Hindlimb muscle (tissue), 1 donor: ENCODE measurements at regions not wholly inside any gene's neighbourhood (a gene's known extent, or its start where the extent isn't known, plus 50 kb on each side); places are given as distances from the start of the nearest gene placed in this dataset.
"Not testable (repeated sequence)": the region's sequence is repeated elsewhere in the genome, so short reads cannot be mapped to it uniquely, and the experiment has no call there.

ENCODE experiments used
- DNase-seq: peaks from one replicate; pipeline ENCODE4 v3.0.0-alpha.2; 2013

DNA sequence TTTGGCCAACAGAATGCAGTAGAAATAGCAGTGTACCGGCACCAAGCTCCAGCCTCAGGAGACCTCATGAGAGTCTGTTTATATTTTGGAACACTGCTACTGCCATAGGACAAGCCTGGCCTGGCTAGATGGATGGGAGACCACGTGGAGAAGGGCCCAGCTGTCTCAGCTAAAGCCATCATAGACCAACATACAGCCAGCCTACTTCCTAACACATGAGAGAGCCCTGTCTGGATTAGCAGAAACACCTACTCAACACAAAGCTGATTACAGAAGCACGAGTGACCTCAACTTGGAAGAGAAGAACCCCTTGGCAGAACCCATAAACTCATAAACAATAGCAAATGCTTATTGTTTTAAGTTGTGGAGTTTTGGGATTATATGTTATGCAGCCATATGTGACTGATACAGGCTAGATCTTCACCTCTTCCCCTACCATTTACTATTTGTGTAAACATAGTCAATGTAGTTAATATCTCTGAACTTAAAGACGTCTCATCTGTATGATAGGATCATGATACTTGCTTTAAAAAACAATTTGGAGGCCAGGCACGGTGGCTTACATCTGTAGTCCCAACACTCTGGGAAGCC, 199.4 kb upstream of the ZNF217 start:
- DNase-seq = no peak

- DNase-seq = no peak
These were observed 196.5 kb upstream of the ZNF217 start for GRCh38 chr20:53789989-53790675.

DNA sequence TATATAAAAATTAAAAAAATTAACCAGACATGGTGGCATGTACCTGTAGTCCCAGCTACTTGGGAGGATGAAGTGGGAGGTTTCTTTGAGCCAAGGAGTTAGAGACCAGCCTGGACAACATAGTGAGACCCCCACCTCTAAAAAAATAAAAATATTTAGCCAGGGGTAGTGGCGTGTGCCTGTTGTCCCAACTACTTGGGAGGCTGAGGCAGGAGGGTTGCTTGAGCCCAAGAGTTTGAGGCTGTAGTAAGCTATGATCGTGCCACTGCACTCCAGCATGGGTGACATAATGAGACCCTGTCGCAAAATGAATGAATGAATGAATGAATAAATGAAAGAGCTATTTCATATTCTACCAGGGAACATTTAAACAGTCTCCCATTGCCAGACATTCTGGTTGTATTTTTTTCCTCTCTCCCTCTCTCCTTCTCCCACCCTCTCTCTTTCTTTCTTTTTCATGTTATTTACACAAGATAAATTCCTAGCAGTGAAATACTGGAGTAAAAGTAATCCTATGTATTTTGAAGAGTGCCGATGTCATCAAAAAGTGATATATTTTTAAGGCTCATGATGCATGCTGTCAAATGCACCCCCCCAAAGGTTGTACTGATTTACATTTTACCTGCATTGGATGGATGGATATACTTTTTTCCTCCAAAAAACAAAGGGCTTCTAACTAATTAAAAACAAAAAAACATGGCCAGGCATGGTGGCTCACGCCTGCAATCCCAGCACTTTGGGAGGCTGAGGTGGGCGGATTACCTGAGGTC, 194.8 kb upstream of the ZNF217 start:
- no peak for DNase-seq

DNA sequence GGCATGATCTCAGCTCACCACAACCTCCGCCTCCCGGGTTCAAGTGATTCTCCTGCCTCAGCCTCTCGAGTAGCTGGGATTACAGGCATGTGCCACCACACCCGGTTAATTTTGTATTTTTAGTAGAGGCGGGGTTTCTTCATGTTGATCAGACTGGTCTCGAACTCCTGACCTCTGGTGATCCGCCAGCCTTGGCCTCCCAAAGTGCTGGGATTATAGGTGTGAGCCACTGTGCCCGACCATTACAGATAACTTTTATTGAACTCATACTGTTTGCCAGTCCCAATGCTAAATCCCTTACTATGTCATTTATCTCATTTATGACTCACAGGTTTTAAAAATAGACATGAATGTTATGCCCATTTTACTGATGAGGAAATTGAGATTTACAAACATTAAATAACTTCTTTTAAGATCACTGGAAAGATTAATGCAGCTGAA, 193.9 kb upstream of the ZNF217 start:
- DNase-seq = not testable (repeated sequence)

DNA sequence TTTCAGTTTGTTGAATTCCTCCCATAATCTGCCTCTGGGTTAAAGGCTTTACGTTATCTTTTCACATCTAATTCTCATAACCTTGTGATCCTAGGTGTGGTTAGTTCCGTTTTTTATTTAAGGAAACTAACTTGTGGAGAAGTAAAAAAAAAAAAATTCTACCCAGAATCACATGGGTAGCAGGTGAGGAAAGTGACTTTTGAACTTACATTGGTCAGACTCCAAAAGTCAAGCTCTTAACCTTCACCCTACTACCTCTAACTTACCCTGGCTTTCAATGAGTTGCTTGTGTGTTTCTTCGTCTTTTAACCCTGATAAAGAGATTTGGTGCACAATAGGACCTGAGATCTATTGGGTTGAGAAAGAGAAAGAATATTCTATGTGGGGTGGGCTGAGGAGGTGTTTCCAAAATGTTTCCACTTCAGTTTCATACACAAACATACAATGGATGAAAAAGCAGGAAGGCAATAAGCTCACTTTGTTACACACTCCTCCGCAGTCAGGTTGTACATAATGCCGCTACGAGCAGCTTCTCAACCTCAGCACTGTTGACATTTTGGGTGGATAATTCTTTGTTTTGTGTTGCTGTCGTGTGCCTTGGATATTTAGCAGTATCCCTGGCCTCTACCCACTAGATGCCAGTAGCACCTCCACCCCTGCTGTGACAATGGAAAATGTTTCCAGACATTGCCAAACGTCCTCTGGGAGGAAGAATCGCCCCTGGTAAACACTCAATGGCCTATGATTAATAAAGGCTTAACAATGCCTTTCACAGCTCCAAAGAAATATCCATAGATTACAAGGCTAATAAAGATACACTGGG, 193.0 kb upstream of the ZNF217 start:
- DNase-seq = no peak

DNA sequence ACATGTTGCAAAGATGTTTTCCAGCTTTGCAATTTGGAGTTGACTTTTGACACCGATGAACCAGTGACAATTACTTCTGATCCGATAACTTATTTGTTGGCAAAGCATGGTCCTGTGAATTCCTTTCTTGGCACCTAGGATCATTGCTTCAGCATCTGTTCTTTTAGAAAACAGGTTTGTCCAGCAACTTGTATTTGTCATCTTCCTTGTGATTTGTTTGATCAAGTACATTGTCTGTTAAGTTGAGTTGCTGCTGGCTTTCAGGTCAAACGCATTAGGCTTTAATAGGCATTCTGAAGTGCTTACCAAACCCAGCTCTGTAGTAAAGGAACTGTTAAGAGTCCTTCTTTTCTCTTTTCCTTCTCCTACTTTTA, 192.4 kb upstream of the ZNF217 start:
- DNase-seq = no peak

- DNase-seq = no peak
These were observed 191.7 kb upstream of the ZNF217 start for GRCh38 chr20:53785320-53785719.

- DNase-seq = no peak
These were observed 190.1 kb upstream of the ZNF217 start for GRCh38 chr20:53783768-53784167.

GRCh38 chr20:53782612-53783246, 189.1 kb upstream of the ZNF217 start:
- DNase-seq = no peak

DNA sequence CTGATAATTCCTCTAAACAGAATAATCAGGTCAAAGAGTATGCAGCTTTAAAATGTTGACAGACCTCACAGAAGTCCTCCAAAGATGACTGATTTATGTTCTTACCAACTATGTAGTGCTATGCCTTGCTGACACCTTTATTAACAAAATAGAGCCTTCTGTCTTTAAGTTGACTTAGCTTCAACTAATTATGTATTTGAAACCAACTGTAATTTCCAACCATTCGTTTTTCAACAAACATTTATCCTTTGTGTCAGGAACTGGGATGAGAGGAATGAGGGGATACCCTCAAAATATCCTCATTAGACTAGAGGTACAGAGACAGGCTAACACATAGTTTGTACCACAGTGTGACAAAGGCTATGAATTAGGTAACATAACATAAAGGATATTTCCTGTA, 186.2 kb upstream of the ZNF217 start:
- no peak for DNase-seq

DNA sequence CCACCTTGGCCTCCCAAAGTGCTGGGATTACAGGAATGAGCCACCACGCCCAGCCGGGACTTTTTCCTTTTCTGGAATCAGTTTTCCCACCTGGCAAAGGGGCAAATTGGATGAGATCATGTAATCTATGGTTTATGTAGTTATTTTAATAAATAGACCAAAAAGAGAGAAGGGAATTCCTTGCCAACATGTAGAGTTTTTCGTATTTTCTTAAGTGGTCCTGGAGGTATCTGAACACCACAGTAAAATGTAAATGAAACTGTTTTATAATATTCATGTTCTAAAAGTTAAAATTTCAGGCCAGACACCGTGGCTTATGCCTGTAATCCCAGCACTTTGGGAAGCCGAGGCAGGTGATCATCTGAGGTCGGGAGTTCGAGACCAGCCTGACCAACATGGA, 185.1 kb upstream of the ZNF217 start:
- DNase-seq = no peak

DNA sequence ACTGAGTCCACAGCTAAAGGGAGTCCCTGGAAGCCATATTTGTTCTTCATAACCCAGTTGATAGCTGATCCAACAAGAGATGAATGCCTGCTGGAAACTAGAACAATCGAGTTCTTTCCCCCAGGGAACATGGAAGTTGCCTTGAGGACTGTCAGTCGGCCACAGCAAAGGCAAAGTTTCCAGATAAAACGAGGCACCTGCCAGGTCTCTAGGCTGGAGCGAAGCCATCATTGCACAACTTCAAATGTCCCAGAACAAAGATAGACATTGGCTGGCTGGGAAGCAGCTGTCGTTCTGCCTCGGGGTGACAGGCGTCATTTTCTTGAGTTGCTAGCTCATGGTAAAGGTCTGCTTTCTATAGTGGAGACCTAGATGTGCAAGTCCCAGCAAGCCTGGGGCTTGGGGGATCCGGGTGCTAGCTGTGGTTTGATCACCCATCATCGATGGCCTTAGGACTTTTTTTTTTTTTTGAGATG, 184.4 kb upstream of the ZNF217 start:
- DNase-seq = no peak

DNA sequence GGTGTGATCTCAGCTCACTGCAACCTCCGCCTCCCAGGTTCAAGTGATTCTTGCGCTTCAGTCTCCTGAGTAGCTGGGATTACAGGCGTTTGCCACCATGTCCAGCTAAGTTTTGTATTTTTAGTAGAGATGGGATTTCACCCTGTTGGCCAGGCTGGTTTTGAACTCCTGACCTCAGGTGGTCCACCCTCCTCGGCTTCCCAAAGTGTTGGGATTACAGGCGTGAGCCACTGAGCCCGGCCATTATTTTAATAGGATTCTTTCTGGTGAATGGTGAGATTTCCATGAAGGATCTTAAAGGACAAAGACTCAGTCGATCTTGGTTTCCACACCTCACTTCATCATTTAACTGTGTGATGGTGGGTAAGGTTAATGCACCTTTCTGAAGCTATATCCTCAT, 183.8 kb upstream of the ZNF217 start:
- DNase-seq = not testable (repeated sequence)

- no peak for DNase-seq
These were observed 183.2 kb upstream of the ZNF217 start for GRCh38 chr20:53776858-53777257.

GRCh38 chr20:53774461-53775203, 181.0 kb upstream of the ZNF217 start:
- peak; percentile 62 for DNase-seq

GRCh38 chr20:53773792-53774401, 180.3 kb upstream of the ZNF217 start:
- DNase-seq = peak; percentile 62

DNA sequence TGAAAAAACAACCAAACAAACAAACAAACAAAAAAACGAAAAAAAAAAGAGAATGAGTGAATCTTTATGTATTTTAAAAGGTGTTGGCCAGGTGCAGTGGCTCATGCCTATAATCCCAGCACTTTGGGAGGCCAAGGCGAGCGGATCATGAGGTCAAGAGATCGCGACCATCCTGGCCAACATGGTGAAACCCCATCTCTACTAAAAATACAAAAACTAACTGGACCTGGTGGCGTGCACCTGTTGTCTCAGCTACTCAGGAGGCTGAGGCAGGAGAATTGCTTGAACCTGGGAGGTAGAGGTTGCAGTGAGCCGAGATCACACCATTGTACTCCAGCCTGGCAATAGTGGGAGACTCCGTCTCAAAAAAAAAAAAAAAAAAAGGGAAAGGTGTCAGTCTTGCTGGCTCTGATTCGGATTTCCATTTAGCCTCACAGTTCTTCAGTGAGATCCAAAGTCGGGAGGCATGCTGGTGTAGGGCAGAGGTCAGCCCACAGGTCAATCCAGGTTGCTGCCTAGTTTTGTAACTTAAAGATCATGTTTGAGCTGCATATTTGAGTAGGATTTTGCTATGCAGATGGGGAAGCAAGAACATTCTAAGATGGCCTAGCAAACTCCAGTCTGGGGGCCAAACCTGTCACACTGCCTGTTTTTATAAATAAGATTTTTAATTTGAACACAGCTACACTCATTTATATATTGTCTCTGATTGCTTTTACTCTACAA, 179.6 kb upstream of the ZNF217 start:
- DNase-seq = not testable (repeated sequence)

DNA sequence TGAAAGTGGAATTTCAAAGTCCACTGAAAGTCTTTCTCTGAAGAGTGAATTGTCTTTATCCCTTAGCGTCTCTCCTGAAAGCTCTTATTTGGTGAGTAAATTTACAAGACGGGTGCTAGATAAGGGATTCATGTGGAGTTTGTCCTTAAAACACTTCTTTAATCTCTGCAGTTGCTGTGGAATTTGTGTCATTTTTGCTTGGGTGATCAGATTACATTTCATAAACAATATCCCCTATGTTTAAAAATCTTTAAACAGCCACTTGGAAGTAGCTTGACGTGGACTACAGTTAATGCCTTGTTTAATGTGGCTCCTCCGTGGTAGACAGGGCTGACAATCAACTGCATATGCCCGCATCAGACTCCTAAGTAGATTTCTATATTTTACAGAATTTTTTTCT, 175.4 kb upstream of the ZNF217 start:
- no peak for DNase-seq

GRCh38 chr20:53768329-53768728, 174.7 kb upstream of the ZNF217 start:
- DNase-seq = no peak

GRCh38 chr20:53767206-53767930, 173.7 kb upstream of the ZNF217 start:
- DNase-seq = no peak
